SK-MEL-5 (cell line): ENCODE measurements at regions not wholly inside any gene's neighbourhood (a gene's known extent, or its start where the extent isn't known, plus 50 kb on each side); places are given as distances from the start of the nearest gene placed in this dataset.

Experiments used
- DNase-seq: peaks from one replicate; pipeline ENCODE4 v3.0.0-alpha.2; 2016; ENCODE audit warnings: low read depth, low spot score
- in situ Hi-C: cut with HindIII; loops from 2 replicates; pipeline ENCODE4 v1.10.0; 2016; ENCODE audit warnings: low sequenced_read_pairs, high pct_unique_total_duplicates, low pct_unique_long_range_greater_than_20kb

GRCh38 chr17:27965224-27965623, 72.1 kb upstream of the LYRM9 start:
- in situ Hi-C loops: no loop called here
- DNase-seq: no peak

- in situ Hi-C loops: no loop called here
- DNase-seq: no peak
These were observed 74.2 kb upstream of the NLK start for GRCh38 chr17:27968206-27968732.

GRCh38 chr17:27970587-27970986, 71.9 kb upstream of the NLK start:
- in situ Hi-C loops: no loop called here
- DNase-seq: no peak

- in situ Hi-C loops: no loop called here
- DNase-seq: no peak
These were observed 69.0 kb upstream of the NLK start for GRCh38 chr17:27973258-27974044.

- DNase-seq: no peak
- in situ Hi-C loops: no loop called here
These were observed 68.4 kb upstream of the NLK start for GRCh38 chr17:27974045-27974436.

- in situ Hi-C loops: no loop called here
- no peak for DNase-seq
These were observed 67.8 kb upstream of the NLK start for GRCh38 chr17:27974531-27975145.

GRCh38 chr17:27975146-27976011, 67.1 kb upstream of the NLK start:
- peak; percentile 25 for DNase-seq
- in situ Hi-C loops: no loop called here

GRCh38 chr17:27976331-27976730, 66.1 kb upstream of the NLK start:
- in situ Hi-C loops: no loop called here
- DNase-seq: no peak

GRCh38 chr17:27977751-27978688, 64.5 kb upstream of the NLK start:
- no peak for DNase-seq
- in situ Hi-C loops: no loop called here

GRCh38 chr17:27978689-27979175, 63.7 kb upstream of the NLK start:
- in situ Hi-C loops: no loop called here
- DNase-seq: peak; percentile 97

- in situ Hi-C loops: no loop called here
- peak; percentile 82 for DNase-seq
These were observed 62.4 kb upstream of the NLK start for GRCh38 chr17:27980043-27980442.

GRCh38 chr17:27981978-27982377, 60.5 kb upstream of the NLK start:
- no peak for DNase-seq
- in situ Hi-C loops: no loop called here

GRCh38 chr17:27982688-27983087, 59.8 kb upstream of the NLK start:
- in situ Hi-C loops: no loop called here
- no peak for DNase-seq

GRCh38 chr17:27983853-27984252, 58.6 kb upstream of the NLK start:
- in situ Hi-C loops: no loop called here
- DNase-seq: no peak

GRCh38 chr17:27984404-27984803, 58.1 kb upstream of the NLK start:
- DNase-seq: no peak
- in situ Hi-C loops: no loop called here

- in situ Hi-C loops: no loop called here
- DNase-seq: no peak
These were observed 57.7 kb upstream of the NLK start for GRCh38 chr17:27984816-27985215.

GRCh38 chr17:27985306-27985705, 57.2 kb upstream of the NLK start:
- no peak for DNase-seq
- in situ Hi-C loops: no loop called here
